Right lobe of liver (tissue), 4 donors: ENCODE measurements at regions not wholly inside any gene's neighbourhood (a gene's known extent, or its start where the extent isn't known, plus 50 kb on each side); places are given as distances from the start of the nearest gene placed in this dataset.

Source experiments
- POLR2A ChIP-seq: fragments of 450-650 bp; IDR thresholded peaks from one replicate; pipeline ENCODE4 v1.6.1; 2017; ENCODE audit warnings: antibody characterized with exemption, mild to moderate bottlenecking
- TF ChIP-seq, protein P1 (sequence below), 4 donors: fragments of 200-600 bp in 3 of 4; fragments of 450-650 bp in 1 of 4; IDR thresholded peaks; one replicate each; pipeline versions ENCODE4 v1.5.1 to v1.8.0; 2016 to 2022; ENCODE audit warnings: antibody characterized with exemption in 4 of 4, mild to moderate bottlenecking in 2 of 4
- donor health status: DM: no; HTN: no; CAD: no.
- donor health status: DM: no; HTN: no; CAD: no.
- donor health status: DM: no; HTN: yes; CAD: no.

DNA sequence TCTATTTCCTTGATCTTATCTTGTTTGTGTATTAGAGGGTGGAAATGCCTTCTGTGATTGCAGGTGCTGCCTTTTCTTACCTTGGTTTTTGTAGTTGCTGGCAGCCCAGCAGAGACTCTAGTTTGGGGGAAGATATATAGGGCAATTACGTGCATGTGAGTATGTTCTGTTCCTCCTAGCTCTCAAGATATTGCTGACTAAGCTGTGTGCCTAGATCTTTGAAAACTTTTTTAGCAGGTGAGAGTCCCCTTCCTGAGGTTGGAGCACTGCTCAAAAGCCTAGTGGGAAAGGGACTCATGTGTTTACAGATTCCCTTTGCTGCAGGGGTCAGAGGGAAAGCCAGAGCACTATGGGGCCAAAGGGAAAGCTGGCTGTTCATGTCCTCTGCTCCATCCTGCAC lies 136.1 kb downstream of the VSIG4 start:
- TF ChIP-seq, protein P1, sequence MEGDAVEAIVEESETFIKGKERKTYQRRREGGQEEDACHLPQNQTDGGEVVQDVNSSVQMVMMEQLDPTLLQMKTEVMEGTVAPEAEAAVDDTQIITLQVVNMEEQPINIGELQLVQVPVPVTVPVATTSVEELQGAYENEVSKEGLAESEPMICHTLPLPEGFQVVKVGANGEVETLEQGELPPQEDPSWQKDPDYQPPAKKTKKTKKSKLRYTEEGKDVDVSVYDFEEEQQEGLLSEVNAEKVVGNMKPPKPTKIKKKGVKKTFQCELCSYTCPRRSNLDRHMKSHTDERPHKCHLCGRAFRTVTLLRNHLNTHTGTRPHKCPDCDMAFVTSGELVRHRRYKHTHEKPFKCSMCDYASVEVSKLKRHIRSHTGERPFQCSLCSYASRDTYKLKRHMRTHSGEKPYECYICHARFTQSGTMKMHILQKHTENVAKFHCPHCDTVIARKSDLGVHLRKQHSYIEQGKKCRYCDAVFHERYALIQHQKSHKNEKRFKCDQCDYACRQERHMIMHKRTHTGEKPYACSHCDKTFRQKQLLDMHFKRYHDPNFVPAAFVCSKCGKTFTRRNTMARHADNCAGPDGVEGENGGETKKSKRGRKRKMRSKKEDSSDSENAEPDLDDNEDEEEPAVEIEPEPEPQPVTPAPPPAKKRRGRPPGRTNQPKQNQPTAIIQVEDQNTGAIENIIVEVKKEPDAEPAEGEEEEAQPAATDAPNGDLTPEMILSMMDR (IDR thresholded peaks at IDR 0.05) = no peak
- no peak for TF ChIP-seq POLR2A
